HG03469 (cell line): ENCODE measurements at regions not wholly inside any gene's neighbourhood (a gene's known extent, or its start where the extent isn't known, plus 50 kb on each side); places are given as distances from the start of the nearest gene placed in this dataset.

Experiments used
- ATAC-seq: cut with Tn5 transposase; IDR thresholded peaks from one replicate; pipeline ENCODE4 v1.9.1; 2021; ENCODE audit warnings: mild to moderate bottlenecking, moderate library complexity, moderate number of reproducible peaks; ENCODE audit not compliant: unreplicated experiment

- no peak for ATAC-seq
Measured at GRCh38 chr6:121967631-121968030, 431.8 kb upstream of the HSF2 start.

DNA sequence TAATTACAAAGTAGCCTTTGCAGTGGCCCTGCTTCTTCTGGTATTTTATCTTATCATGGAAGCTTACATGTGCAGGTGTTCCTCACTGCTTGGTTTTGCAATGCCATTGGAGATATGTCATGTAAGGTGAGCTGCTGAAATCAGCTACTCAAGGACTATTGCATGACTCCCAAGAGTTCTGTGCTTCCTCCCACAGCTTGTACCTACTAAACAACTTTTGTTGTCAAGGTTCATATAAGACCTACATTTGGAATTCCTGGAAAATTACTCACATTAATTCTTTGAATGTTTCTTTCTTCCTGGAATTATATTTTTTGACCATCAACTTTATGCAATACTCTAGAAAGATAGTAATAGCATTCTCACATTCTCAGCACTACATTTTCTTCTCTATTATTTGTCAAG, 427.5 kb upstream of the HSF2 start:
- no peak for ATAC-seq

DNA sequence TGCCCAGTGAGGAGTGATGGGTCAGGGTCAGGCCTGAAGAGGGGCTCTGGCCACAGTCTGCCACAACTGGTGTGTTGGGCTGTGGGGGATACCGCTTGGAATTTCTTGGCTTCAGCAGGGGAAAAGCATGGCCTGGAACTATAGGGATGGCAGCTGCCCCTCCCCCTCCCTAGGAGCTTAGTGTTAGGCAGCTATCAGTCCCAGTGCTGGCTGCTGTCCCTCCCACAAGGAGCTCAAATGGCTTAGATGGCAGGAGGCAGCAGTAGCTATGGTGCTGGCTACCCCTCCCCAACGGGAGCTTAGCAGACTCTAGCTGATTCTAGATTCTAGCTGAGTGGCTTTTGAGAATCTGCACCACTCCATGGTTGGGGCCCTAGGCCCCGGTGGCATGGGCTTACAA, 414.5 kb upstream of the HSF2 start:
- no peak for ATAC-seq

GRCh38 chr6:121993362-121993761, 406.1 kb upstream of the HSF2 start:
- ATAC-seq, result no peak

DNA sequence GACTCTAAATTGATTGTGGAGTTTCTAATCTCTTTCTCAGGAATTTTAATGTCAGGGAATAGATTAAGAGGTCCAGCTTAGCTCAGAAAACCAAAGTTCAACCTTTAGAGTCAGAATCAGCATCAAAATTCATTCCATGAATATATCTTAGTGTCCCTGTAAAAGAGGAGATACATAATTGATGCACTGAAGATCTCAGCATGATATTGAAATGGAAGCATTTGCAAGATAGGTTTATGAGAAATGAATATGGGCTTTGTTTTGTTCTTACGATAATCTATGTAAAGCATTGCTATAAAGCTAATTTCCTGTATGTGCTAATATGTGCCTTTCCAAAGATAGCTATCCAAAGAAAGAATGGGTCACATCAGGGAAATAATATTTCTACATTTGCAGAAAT, 404.5 kb upstream of the HSF2 start:
- no peak for ATAC-seq

DNA sequence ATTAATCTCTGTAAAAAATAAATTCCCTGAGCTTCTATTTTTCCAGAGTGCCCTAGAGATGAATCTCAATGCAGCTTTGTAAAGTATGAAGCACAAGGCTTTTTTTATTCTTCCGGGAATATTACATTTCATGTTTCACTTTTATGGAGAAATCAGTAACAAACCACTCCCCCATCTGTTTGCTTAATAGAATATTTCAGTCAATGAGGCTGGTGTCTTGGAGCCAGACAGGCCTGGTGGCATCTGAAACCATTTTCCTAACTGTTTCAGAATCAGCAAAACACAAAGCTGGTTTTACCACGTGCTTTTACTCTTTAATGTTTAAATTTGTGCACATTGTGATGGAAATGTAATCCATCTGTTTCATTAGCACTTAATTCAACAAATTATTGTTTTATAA, 400.8 kb upstream of the HSF2 start:
- no peak for ATAC-seq

- no peak for ATAC-seq
Measured at GRCh38 chr6:121999456-122000065, 399.9 kb upstream of the HSF2 start.

GRCh38 chr6:122005661-122006060, 393.8 kb upstream of the HSF2 start:
- no peak for ATAC-seq

DNA sequence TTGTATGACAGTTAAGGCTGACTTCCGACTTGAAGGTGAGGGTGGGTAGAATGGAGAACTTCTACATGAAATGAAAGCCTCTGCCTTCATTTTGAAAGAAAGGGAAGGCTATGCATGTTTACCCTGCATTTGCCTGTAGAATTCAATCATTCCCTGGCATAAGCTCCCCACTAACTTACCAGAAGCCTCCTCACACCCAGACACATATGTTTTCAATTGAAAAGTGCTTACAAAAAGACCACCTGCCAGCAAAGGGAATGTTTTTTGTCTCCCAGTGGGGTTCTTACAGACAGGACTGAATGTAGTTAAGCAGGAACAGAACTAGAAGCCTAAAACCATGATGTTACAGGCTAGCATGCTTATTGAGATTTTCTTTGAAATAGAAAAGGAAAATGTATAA, 392.1 kb upstream of the HSF2 start:
- ATAC-seq, result no peak

- no peak for ATAC-seq
Measured at GRCh38 chr6:122008101-122008999, 391.1 kb upstream of the HSF2 start.

DNA sequence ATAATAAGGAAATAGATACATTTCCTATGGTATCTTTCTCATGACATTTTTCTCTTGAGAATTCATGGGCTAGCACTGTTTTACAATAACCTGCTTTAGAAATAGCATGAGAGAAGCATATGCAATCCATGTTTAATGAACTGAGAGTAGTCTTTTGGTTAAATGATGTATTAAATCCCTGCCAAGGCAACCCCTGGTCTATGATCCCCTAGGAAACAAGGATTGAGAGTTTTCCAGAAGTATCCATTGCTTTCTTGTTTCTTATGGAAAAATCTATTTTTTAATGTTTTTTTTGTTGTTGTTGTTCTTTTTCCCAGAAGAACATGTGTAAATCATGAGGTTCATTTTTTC, 390.5 kb upstream of the HSF2 start:
- no peak for ATAC-seq

DNA sequence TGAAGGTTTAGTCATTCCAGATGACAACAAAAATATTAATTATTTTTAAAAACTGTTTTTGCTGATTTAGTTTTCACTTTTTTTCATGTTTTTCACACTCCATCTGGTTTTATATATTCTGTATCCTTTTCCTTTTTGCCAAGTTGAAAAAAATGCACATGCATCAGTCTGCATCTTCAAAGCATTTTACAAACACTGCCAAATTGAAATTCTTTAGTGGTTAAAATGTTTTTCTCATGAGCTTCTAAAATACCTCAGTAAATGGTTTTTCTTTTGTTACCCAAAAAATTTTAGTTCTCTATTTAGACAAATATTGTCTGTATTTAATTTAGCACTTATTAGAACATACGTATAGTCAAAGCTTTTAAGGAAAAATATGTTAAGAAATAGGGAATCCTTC, 386.9 kb upstream of the HSF2 start:
- ATAC-seq, result no peak

- ATAC-seq, result no peak
Measured at GRCh38 chr6:122014961-122015360, 384.5 kb upstream of the HSF2 start.

DNA sequence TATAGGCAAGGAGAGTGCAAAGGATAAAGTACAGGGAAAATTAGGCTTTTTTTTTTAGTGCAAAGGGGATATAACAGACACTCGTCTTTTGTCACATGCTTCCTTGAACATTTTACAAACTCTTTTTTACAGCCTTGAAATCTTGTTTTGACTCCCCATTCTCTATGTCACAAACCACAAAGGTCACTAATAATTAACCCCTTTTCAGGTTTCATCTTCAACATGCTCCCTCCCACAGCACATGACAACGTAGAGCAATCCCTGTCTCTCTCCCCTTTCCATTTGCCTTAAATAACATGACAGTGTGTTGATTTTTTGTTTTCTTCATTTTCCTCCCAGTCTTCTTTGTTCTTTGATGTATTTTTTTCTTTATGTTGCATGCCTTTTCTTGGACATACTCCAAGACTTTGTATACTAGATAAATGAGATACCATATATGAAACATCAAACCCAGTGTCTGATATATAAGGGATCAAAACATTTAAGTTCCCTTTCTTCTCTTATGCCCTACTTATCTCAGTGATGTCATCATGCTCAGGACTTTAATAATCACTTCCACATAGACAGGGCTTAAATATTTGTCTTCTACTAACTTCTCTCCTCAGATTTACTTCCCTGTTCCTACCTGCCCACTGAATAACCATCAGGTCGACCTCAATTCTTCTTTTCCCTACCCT, 378.7 kb upstream of the HSF2 start:
- peak; percentile 92 for ATAC-seq

GRCh38 chr6:122025104-122025503, 374.3 kb upstream of the HSF2 start:
- no peak for ATAC-seq

- no peak for ATAC-seq
Measured at GRCh38 chr6:122026582-122027369, 372.7 kb upstream of the HSF2 start.

GRCh38 chr6:122028933-122029522, 370.4 kb upstream of the HSF2 start:
- no peak for ATAC-seq

DNA sequence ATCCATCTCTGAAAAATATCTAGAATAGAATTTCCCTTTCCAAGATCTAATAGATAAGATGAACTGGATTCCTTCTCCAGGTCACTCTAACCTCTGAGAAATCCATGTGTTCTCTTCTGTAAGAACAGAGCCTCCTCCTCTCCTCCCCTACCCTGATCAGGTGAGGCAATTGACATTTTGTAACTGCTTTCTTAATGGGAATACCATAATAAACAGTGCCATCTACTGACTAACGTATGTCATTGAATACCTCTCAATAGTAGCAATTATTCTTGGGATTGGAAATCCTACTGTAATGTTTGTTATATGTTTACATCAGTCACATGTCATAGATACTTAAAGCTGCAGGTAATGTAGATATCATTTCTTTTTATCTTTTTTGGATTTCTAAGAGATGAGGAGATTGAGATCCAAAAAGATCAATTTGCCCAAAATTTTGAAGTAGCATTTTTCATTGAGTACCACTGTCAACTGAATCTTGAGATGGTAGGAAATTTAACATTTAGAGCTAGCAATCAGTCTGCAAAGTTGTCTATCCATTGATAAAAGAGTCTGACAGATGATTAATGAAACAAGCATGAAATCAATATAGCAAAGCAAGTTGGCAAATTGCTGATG, 365.8 kb upstream of the HSF2 start:
- ATAC-seq, result peak; percentile 90

- ATAC-seq, result no peak
Measured at GRCh38 chr6:122035173-122035572, 364.3 kb upstream of the HSF2 start.

GRCh38 chr6:122040261-122040660, 359.2 kb upstream of the HSF2 start:
- ATAC-seq, result no peak
